ENCODE measurements at regions not wholly inside any gene's neighbourhood (a gene's known extent, or its start where the extent isn't known, plus 50 kb on each side); places are given as distances from the start of the nearest gene placed in this dataset.

- TF ChIP-seq MAX (IDR thresholded peaks at IDR 0.05) (no peak), YY1 (IDR thresholded peaks at IDR 0.05; ENCODE audit: low read depth) (no peak), TCF12 (IDR thresholded peaks at IDR 0.05; ENCODE audit: low read depth) (no peak), EP300 (IDR thresholded peaks at IDR 0.05; ENCODE audit: borderline replicate concordance) (no peak), FOXM1 (IDR thresholded peaks at IDR 0.05; ENCODE audit: borderline replicate concordance, low read depth) (no peak), CREB1 (IDR thresholded peaks at IDR 0.05; ENCODE audit: low read depth) (no peak), CEBPB (IDR thresholded peaks at IDR 0.05) (no peak), REST (IDR thresholded peaks at IDR 0.05; ENCODE audit: low read depth) (no peak), TEAD4 (IDR thresholded peaks at IDR 0.05) (no peak), EGR1 (IDR thresholded peaks at IDR 0.05) (no peak), NFIC (IDR thresholded peaks at IDR 0.05) (no peak)
- TF ChIP-seq, protein P1, sequence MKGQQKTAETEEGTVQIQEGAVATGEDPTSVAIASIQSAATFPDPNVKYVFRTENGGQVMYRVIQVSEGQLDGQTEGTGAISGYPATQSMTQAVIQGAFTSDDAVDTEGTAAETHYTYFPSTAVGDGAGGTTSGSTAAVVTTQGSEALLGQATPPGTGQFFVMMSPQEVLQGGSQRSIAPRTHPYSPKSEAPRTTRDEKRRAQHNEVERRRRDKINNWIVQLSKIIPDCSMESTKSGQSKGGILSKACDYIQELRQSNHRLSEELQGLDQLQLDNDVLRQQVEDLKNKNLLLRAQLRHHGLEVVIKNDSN (IDR thresholded peaks at IDR 0.05) = no peak
Measured at GRCh38 chr15:96916750-96917149, 586.2 kb downstream of the NR2F2 start.
